GM18517 (cell line): ENCODE measurements at regions not wholly inside any gene's neighbourhood (a gene's known extent, or its start where the extent isn't known, plus 50 kb on each side); places are given as distances from the start of the nearest gene placed in this dataset.
"Not testable (repeated sequence)": the region's sequence is repeated elsewhere in the genome, so short reads cannot be mapped to it uniquely, and the experiment has no call there.

ENCODE experiments used
- ATAC-seq: cut with Tn5 transposase; IDR thresholded peaks from one replicate; pipeline ENCODE4 v1.9.1; 2021; ENCODE audit warnings: mild to moderate bottlenecking, moderate library complexity; ENCODE audit not compliant: unreplicated experiment

- ATAC-seq: not testable (repeated sequence)
Measured at GRCh38 chr9:66829853-66830252, 70.7 kb upstream of the ZNF658 start.

- ATAC-seq: not testable (repeated sequence)
Measured at GRCh38 chr9:66830777-66831497, 69.6 kb upstream of the ZNF658 start.

DNA sequence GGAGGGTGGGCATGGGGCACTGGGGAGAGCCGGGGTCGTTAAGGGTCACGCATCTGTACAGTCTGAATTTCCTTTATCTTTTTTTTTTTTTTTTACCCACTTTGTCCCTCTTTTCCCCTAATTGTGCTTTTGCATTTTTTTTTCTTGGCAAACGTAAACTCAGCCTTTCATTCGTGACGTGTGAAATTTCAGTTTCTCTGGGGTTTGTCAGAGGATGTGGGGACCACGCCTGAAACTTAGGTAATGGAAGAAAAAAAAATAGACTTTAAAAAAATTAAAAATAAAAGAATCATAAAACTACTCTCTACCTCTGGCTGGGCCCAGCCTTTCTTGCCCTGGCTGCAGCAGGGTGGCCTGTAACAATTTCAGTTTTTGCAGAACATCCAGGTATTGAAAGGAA lies 68.3 kb upstream of the ZNF658 start:
- ATAC-seq: not testable (repeated sequence)

GRCh38 chr9:66837242-66837937 lies 63.1 kb upstream of the ZNF658 start:
- ATAC-seq: not testable (repeated sequence)
